ENCODE measurements at regions not wholly inside any gene's neighbourhood (a gene's known extent, or its start where the extent isn't known, plus 50 kb on each side); places are given as distances from the start of the nearest gene placed in this dataset.
"Not testable (repeated sequence)": the region's sequence is repeated elsewhere in the genome, so short reads cannot be mapped to it uniquely, and the experiment has no call there.

DNA sequence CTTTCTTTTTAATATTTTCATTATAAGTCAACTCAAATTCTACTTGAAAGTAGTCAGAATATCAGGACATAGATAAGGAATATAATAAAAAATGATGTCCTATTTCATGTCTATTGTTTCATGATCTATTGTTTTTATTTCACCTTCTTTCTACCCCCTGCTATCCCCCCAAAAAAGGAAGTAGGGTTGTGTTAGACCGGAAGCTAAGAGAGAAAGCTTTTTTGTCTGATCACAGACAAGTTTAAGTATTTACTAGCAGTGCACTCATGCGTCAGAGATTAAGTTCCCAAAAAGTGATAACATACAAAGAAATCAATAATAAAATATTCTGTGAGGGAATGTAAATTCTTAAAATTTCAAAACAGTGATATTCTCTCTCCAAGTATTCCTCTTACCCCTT is 447.1 kb upstream of the CNTNAP5 start:
- Mint-ChIP-seq H3K27ac (no peak overlapping the region), H3K27me3 (no peaks in the 10 kb centered on the region), H3K4me1 (no peaks in the 10 kb centered on the region), H3K4me3 (no peak overlapping the region), H3K36me3 (no peaks in the 10 kb centered on the region), H3K9me3 (no peaks in the 10 kb centered on the region)
- ATAC-seq (ENCODE audit: low read depth) (no peak), DNase-seq (no peak)
- POLR2A ChIA-PET: no interaction called here

GRCh38 chr2:123596621-123597020 is 428.5 kb upstream of the CNTNAP5 start:
- peaks cover 14% of the 10 kb centered on the region for H3K9me3 Mint-ChIP-seq
- POLR2A ChIA-PET: no interaction called here
- no peak overlapping the region for H3K4me3 Mint-ChIP-seq
- H3K36me3 Mint-ChIP-seq: no peaks in the 10 kb centered on the region
- no peak for ATAC-seq (ENCODE audit: low read depth)
- no peak for DNase-seq
- no peak overlapping the region for H3K27ac Mint-ChIP-seq
- H3K4me1 Mint-ChIP-seq: no peaks in the 10 kb centered on the region
- no peaks in the 10 kb centered on the region for H3K27me3 Mint-ChIP-seq

GRCh38 chr2:123597988-123598387 is 427.1 kb upstream of the CNTNAP5 start:
- no peak for ATAC-seq (ENCODE audit: low read depth)
- Mint-ChIP-seq H3K9me3 (peaks cover 14% of the 10 kb centered on the region), H3K4me3 (no peak overlapping the region)

DNA sequence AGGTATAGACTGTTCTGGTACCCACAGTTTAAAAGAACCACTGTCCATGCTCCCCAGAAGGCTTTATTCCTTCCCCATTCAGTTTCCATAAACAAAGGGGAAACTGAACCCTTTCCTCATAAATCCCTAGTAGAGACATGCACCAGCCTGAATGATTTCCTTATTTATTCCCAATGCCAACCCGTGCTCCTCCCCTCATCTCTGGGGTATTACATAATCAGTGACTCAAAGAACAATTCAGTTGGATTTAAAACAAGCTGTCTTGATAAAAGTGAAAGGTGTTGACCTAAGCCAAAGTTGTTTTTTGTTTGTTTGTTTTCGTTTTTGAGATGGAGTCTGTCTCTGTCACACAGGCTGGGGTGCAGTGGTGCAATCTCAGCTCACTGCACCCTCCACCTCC is 418.5 kb upstream of the CNTNAP5 start:
- DNase-seq: no peak
- Mint-ChIP-seq H3K27me3 (no peaks in the 10 kb centered on the region), H3K9me3 (peaks cover 8% of the 10 kb centered on the region), H3K4me1 (no peaks in the 10 kb centered on the region), H3K4me3 (no peak overlapping the region), H3K36me3 (no peaks in the 10 kb centered on the region), H3K27ac (no peak overlapping the region)
- ATAC-seq (ENCODE audit: low read depth): no peak
- POLR2A ChIA-PET: no interaction called here

More at GRCh38 chr2:123597988-123598387, 427.1 kb upstream of the CNTNAP5 start:
- Mint-ChIP-seq H3K4me1 (no peaks in the 10 kb centered on the region), H3K27me3 (no peaks in the 10 kb centered on the region), H3K27ac (no peak overlapping the region), H3K36me3 (no peaks in the 10 kb centered on the region)
- no peak for DNase-seq
- POLR2A ChIA-PET: no interaction called here

- no peaks in the 10 kb centered on the region for H3K36me3 Mint-ChIP-seq
- no peak for DNase-seq
- POLR2A ChIA-PET: no interaction called here
- H3K27me3 Mint-ChIP-seq: no peaks in the 10 kb centered on the region
- peaks cover 8% of the 10 kb centered on the region for H3K9me3 Mint-ChIP-seq
- no peak overlapping the region for H3K4me3 Mint-ChIP-seq
- H3K27ac Mint-ChIP-seq: no peak overlapping the region
- H3K4me1 Mint-ChIP-seq: no peaks in the 10 kb centered on the region
- no peak for ATAC-seq (ENCODE audit: low read depth)
These were observed 416.0 kb upstream of the CNTNAP5 start for GRCh38 chr2:123609077-123609476.

GRCh38 chr2:123614596-123614995 is 410.5 kb upstream of the CNTNAP5 start:
- H3K36me3 Mint-ChIP-seq: no peaks in the 10 kb centered on the region
- no peak for DNase-seq
- H3K4me3 Mint-ChIP-seq: no peak overlapping the region
- H3K27ac Mint-ChIP-seq: no peak overlapping the region
- POLR2A ChIA-PET: no interaction called here
- no peaks in the 10 kb centered on the region for H3K27me3 Mint-ChIP-seq
- H3K9me3 Mint-ChIP-seq: peaks cover 12% of the 10 kb centered on the region
- no peak for ATAC-seq (ENCODE audit: low read depth)
- no peaks in the 10 kb centered on the region for H3K4me1 Mint-ChIP-seq

GRCh38 chr2:123618642-123619041 is 406.4 kb upstream of the CNTNAP5 start:
- ATAC-seq (ENCODE audit: low read depth); H3K36me3 Mint-ChIP-seq; H3K4me3 Mint-ChIP-seq; H3K27me3 Mint-ChIP-seq; H3K9me3 Mint-ChIP-seq; H3K4me1 Mint-ChIP-seq; DNase-seq; POLR2A ChIA-PET; H3K27ac Mint-ChIP-seq: not testable (repeated sequence)

DNA sequence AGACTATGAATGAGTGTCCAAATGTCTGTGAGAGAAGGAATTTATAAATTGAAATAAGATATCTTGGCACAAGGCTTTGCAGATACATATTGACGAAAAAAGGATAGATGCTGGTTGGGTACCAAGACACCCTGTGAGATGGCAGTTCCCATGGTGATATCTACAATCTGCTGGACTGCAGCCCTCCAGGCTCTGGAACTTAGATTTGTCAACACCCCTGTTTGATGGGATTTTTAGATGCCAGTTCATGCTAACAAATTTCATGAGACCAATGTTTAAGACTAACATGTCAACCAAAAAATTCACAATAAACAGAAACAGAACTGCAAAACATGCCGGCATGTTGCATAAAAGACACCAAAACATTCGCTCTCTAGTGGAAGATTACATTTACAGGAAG is 400.3 kb upstream of the CNTNAP5 start:
- Mint-ChIP-seq H3K4me3 (no peak overlapping the region), H3K9me3 (peaks cover 2% of the 10 kb centered on the region), H3K36me3 (no peaks in the 10 kb centered on the region), H3K27me3 (no peaks in the 10 kb centered on the region), H3K4me1 (no peaks in the 10 kb centered on the region), H3K27ac (no peak overlapping the region)
- ATAC-seq (ENCODE audit: low read depth) (no peak), DNase-seq (no peak)
- POLR2A ChIA-PET: no interaction called here

DNA sequence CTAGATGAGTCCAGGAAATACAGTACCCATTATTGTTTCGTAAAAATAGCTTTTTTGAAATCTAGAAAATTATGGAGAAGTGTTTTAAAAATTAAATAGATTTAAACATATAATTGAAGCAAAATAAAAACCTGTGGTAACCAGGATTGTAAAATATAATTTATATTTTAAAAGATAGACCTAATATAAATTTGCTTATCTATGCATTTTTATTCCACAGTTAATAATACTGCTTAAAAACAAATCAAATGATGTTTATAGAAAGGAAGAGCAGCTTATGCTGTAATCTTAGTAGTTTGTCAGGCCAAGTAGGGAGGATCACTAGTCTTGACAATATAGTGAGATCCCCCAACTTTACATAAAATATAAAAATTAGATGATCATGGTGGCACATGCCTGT is 388.9 kb upstream of the CNTNAP5 start:
- POLR2A ChIA-PET: no interaction called here
- DNase-seq: no peak
- Mint-ChIP-seq H3K4me1 (no peaks in the 10 kb centered on the region), H3K27me3 (no peaks in the 10 kb centered on the region), H3K36me3 (no peaks in the 10 kb centered on the region), H3K27ac (no peak overlapping the region), H3K4me3 (no peak overlapping the region), H3K9me3 (peaks cover 4% of the 10 kb centered on the region)
- ATAC-seq (ENCODE audit: low read depth): no peak

DNA sequence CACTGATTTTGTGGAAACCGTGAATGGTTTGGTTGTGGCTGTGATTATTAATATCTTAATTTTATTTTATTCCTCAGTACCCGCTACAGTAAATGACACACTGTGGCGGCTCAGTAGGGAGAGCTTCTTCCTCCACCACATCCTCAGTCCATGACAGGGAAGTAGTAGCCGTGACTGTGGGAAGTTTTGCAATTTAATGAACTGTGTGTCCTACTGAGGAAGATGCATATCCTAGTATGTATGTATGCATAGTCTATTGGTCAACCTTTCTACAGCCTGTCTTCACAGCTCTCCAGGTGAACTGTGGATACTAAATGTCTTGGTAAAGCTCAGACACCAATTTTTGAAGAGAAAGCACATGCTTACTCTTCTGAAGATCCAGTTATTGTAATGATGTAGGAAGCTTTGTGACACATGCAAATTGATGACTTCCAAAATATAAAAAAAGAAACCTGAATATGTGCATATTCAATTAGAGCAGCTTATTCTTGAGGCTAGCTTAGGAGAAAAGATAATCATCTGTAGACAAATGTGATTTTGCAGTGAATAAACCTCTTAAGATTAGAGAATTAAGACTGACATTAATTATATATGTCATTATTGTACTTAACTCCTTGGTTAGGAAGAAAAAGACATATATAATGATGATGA is 384.3 kb upstream of the CNTNAP5 start:
- Mint-ChIP-seq H3K9me3 (peaks cover 3% of the 10 kb centered on the region), H3K27ac (no peak overlapping the region), H3K4me1 (no peaks in the 10 kb centered on the region), H3K27me3 (no peaks in the 10 kb centered on the region), H3K36me3 (no peaks in the 10 kb centered on the region), H3K4me3 (no peak overlapping the region)
- POLR2A ChIA-PET: no interaction called here
- DNase-seq: no peak
- no peak for ATAC-seq (ENCODE audit: low read depth)

DNA sequence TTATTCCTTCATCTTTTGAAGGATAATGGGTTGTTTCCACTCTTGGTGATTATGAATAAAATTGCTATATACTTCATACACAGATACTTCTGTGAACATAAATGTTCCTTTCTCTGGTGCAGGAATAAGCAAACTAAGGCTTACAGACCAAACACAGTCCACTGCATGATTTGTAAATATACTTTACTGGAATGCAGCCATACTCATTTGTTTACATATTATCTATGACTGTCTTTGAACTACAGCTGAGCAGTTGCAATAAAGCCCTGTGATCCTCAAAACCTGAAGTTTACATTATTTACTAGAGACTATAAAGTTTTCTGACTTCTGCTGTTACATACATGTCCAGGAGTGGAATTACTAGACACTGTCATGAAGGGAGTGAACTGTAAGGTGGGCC is 381.0 kb upstream of the CNTNAP5 start:
- POLR2A ChIA-PET: no interaction called here
- no peaks in the 10 kb centered on the region for H3K4me1 Mint-ChIP-seq
- peaks cover 3% of the 10 kb centered on the region for H3K9me3 Mint-ChIP-seq
- no peak for ATAC-seq (ENCODE audit: low read depth)
- no peaks in the 10 kb centered on the region for H3K27me3 Mint-ChIP-seq
- H3K27ac Mint-ChIP-seq: no peak overlapping the region
- DNase-seq: no peak
- no peaks in the 10 kb centered on the region for H3K36me3 Mint-ChIP-seq
- no peak overlapping the region for H3K4me3 Mint-ChIP-seq

DNA sequence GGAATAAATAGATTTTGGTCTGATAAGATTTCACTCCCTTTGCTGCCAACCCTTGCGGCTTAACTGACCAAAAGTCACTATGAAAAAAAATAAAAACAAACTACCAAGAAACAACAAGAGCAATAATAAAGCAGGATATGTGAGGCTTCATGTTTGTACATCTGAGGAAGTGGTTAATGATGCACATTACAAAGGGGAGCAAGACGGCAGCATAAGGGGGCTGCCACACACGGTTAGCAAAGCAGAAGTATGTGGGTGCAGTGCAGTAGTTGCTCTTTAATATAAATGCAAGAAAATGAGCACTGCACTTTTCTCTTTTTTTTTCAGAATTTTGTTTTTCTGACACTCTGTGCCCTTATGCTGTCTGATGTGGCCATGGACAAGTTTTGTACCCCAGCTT is 377.1 kb upstream of the CNTNAP5 start:
- ATAC-seq (ENCODE audit: low read depth): no peak
- H3K36me3 Mint-ChIP-seq: no peaks in the 10 kb centered on the region
- H3K27ac Mint-ChIP-seq: no peak overlapping the region
- POLR2A ChIA-PET: no interaction called here
- DNase-seq: no peak
- no peaks in the 10 kb centered on the region for H3K4me1 Mint-ChIP-seq
- H3K9me3 Mint-ChIP-seq: peaks cover 2% of the 10 kb centered on the region
- H3K4me3 Mint-ChIP-seq: no peak overlapping the region
- H3K27me3 Mint-ChIP-seq: no peaks in the 10 kb centered on the region

- Mint-ChIP-seq H3K27me3 (no peaks in the 10 kb centered on the region), H3K9me3 (no peaks in the 10 kb centered on the region), H3K36me3 (no peaks in the 10 kb centered on the region), H3K27ac (no peak overlapping the region), H3K4me3 (no peak overlapping the region), H3K4me1 (no peaks in the 10 kb centered on the region)
- POLR2A ChIA-PET: no interaction called here
- DNase-seq (no peak), ATAC-seq (ENCODE audit: low read depth) (no peak)
These were observed 376.1 kb upstream of the CNTNAP5 start for GRCh38 chr2:123648956-123649355.

DNA sequence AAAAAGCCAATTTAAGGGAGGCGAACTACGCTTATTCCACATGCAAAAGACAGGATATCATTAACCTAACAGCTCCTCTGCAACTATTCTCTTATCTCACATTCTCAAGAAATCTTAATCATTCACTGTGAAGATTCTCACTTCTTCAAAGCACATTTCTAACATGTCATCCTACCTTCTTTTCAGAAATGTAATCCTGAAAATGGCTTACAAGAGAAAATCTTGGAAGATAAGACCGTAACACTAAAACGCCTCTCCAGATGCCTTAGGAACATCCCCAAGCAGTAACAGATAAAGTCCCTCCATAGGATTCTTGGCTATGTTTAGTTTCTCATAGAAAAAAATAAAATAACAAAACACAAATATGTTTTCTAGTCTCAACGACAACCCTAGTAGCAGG is 373.9 kb upstream of the CNTNAP5 start:
- H3K27me3 Mint-ChIP-seq: no peaks in the 10 kb centered on the region
- ATAC-seq (ENCODE audit: low read depth) (no peak), DNase-seq (no peak)
- no peak overlapping the region for H3K4me3 Mint-ChIP-seq
- H3K9me3 Mint-ChIP-seq: no peaks in the 10 kb centered on the region
- POLR2A ChIA-PET: no interaction called here
- no peak overlapping the region for H3K27ac Mint-ChIP-seq
- H3K4me1 Mint-ChIP-seq: no peaks in the 10 kb centered on the region
- no peaks in the 10 kb centered on the region for H3K36me3 Mint-ChIP-seq

DNA sequence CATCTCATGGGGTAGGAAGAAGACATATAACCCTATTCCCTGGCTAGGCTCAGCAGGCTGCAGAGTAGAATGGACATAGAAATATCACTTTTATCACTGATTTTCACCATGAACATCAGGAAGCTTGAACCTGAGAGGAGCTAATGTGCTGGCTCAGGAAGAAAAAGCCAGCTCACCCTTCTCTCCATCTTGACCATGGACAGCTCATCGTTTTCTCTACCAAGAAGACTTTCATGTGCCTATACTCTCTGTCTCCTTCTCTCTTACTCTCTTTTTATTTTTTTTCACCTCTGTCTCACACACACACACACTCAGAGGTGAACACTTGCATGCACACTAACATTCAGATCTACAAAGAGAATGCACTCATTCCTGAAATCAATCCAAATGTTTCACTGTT is 372.8 kb upstream of the CNTNAP5 start:
- Mint-ChIP-seq H3K4me3 (no peak overlapping the region), H3K4me1 (no peaks in the 10 kb centered on the region), H3K27ac (no peak overlapping the region), H3K27me3 (no peaks in the 10 kb centered on the region), H3K36me3 (no peaks in the 10 kb centered on the region), H3K9me3 (no peaks in the 10 kb centered on the region)
- DNase-seq (no peak), ATAC-seq (ENCODE audit: low read depth) (no peak)
- POLR2A ChIA-PET: no interaction called here
